H9 (cell line): ENCODE measurements at regions not wholly inside any gene's neighbourhood (a gene's known extent, or its start where the extent isn't known, plus 50 kb on each side); places are given as distances from the start of the nearest gene placed in this dataset.

ENCODE experiments used
- DNase-seq: peaks from one replicate; pipeline ENCODE4 v3.0.0-alpha.2; 2017
- H2AFZ ChIP-seq: one replicate; pipeline ENCODE4 v1.6.1; 2013; ENCODE audit warnings: mild to moderate bottlenecking, low read length, control low read depth, moderate library complexity
- H2AK5ac ChIP-seq: 2 replicates; pipeline ENCODE4 v1.6.1; 2013; ENCODE audit warnings: low read length, control low read depth, mixed read lengths; ENCODE audit not compliant: insufficient read length
- H2BK120ac ChIP-seq: one replicate; pipeline ENCODE4 v1.6.1; 2013; ENCODE audit warnings: low read depth, mild to moderate bottlenecking, low read length, control low read depth, inconsistent platforms; ENCODE audit not compliant: poor library complexity, severe bottlenecking
- H2BK12ac ChIP-seq: 2 replicates; pipeline ENCODE4 v1.6.1; 2013; ENCODE audit warnings: low read length, control low read depth, mixed read lengths, low read depth; ENCODE audit not compliant: insufficient read length
- H2BK15ac ChIP-seq: 2 replicates; pipeline ENCODE4 v1.6.1; 2013; ENCODE audit warnings: low read depth, low read length, control low read depth
- H2BK20ac ChIP-seq: one replicate; pipeline ENCODE4 v1.6.1; 2013; ENCODE audit warnings: low read depth, mild to moderate bottlenecking, low read length, control low read depth, inconsistent platforms; ENCODE audit not compliant: poor library complexity, severe bottlenecking
- H2BK5ac ChIP-seq: 2 replicates; pipeline ENCODE4 v1.6.1; 2013; ENCODE audit warnings: low read length, control low read depth, mixed read lengths; ENCODE audit not compliant: insufficient read length
- H3K14ac ChIP-seq: 2 replicates; pipeline ENCODE4 v1.6.1; 2013; ENCODE audit warnings: low read length, control low read depth; ENCODE audit not compliant: insufficient read depth
- H3K18ac ChIP-seq: 2 replicates; pipeline ENCODE4 v1.6.1; 2013; ENCODE audit warnings: low read depth, mild to moderate bottlenecking, mixed read lengths, low read length, control low read depth; ENCODE audit not compliant: insufficient read length
- H3K23ac ChIP-seq: 2 replicates; pipeline ENCODE4 v1.6.1; 2013; ENCODE audit warnings: low read length, control low read depth, mixed read lengths, low read depth; ENCODE audit not compliant: insufficient read length
- H3K23me2 ChIP-seq: 2 replicates; pipeline ENCODE4 v1.6.1; 2013; ENCODE audit warnings: low read depth, mild to moderate bottlenecking, mixed read lengths, low read length, control low read depth; ENCODE audit not compliant: insufficient read length, poor library complexity, severe bottlenecking
- H3K27ac ChIP-seq: 2 replicates; pipeline ENCODE4 v1.5.1; 2013; ENCODE audit warnings: low read length, control low read depth, mixed read lengths, low read depth; ENCODE audit not compliant: insufficient read length
- H3K27me3 ChIP-seq: 2 replicates; pipeline ENCODE4 v1.6.1; 2013; ENCODE audit warnings: low read length, control low read depth, inconsistent platforms; ENCODE audit not compliant: insufficient read depth
- H3K4ac ChIP-seq: 2 replicates; pipeline ENCODE4 v1.6.1; 2013; ENCODE audit warnings: low read depth, mild to moderate bottlenecking, control low read depth, inconsistent platforms, low read length, moderate library complexity
- H3K4me1 ChIP-seq: 2 replicates; pipeline ENCODE4 v1.6.1; 2013; ENCODE audit warnings: low read length, control low read depth, inconsistent platforms; ENCODE audit not compliant: insufficient read depth
- H3K4me2 ChIP-seq: 2 replicates; pipeline ENCODE4 v1.6.1; 2013; ENCODE audit warnings: low read length, control low read depth, mixed read lengths; ENCODE audit not compliant: insufficient read length, insufficient read depth
- H3K56ac ChIP-seq: 2 replicates; pipeline ENCODE4 v1.6.1; 2013; ENCODE audit warnings: low read depth, mild to moderate bottlenecking, mixed read lengths, low read length, control low read depth; ENCODE audit not compliant: insufficient read length
- H3K79me1 ChIP-seq: 2 replicates; pipeline ENCODE4 v1.6.1; 2013; ENCODE audit warnings: low read depth, mild to moderate bottlenecking, moderate library complexity, low read length, control low read depth, inconsistent platforms; ENCODE audit not compliant: insufficient read depth, poor library complexity, severe bottlenecking
- H3K79me2 ChIP-seq: 2 replicates; pipeline ENCODE4 v1.6.1; 2013; ENCODE audit warnings: low read length, control low read depth, inconsistent platforms; ENCODE audit not compliant: insufficient read depth
- H3K9ac ChIP-seq: 2 replicates; pipeline ENCODE4 v1.6.1; 2013; ENCODE audit warnings: low read length, control low read depth, mixed read lengths; ENCODE audit not compliant: insufficient read length; ENCODE audit errors: extremely low read depth
- H3K9me3 ChIP-seq: one replicate; pipeline ENCODE4 v1.6.1; 2013; ENCODE audit warnings: low read depth, low read length, inconsistent platforms; ENCODE audit not compliant: control insufficient read depth
- H3T11ph ChIP-seq: one replicate; pipeline ENCODE4 v1.6.1; 2013; ENCODE audit warnings: mild to moderate bottlenecking, low read length, control low read depth, inconsistent platforms
- H4K20me1 ChIP-seq: one replicate; pipeline ENCODE4 v1.6.1; 2013; ENCODE audit not compliant: control insufficient read depth, insufficient read length, insufficient read depth
- H4K5ac ChIP-seq: 2 replicates; pipeline ENCODE4 v1.6.1; 2013; ENCODE audit warnings: low read depth, mild to moderate bottlenecking, mixed read lengths, low read length, control low read depth; ENCODE audit not compliant: insufficient read length
- H4K8ac ChIP-seq: replicated peaks from 2 replicates; pipeline ENCODE4 v1.6.1; 2013; ENCODE audit warnings: low read length, control low read depth, mixed read lengths, low read depth; ENCODE audit not compliant: insufficient read length
- H4K91ac ChIP-seq: 2 replicates; pipeline ENCODE4 v1.6.1; 2013; ENCODE audit warnings: low read depth, mild to moderate bottlenecking, moderate library complexity, mixed read lengths, low read length, control low read depth; ENCODE audit not compliant: insufficient read length
- H3K27ac Mint-ChIP-seq, 3 experiments: 2 replicates in 2 of 3; 3 replicates in 1 of 3; pipeline ENCODE4 v1.8.0; 2020 to 2021; ENCODE audit warnings: mixed read lengths in 3 of 3, mild to moderate bottlenecking in 1 of 3, moderate library complexity in 1 of 3
- H3K27me3 Mint-ChIP-seq: 2 replicates; pipeline ENCODE4 v1.8.0; 2021; ENCODE audit warnings: low read depth, mild to moderate bottlenecking, moderate library complexity, mixed read lengths
- H3K36me3 Mint-ChIP-seq, 3 experiments: 2 replicates in 2 of 3; 3 replicates in 1 of 3; pipeline ENCODE4 v1.8.0; 2020 to 2021; ENCODE audit warnings: low read depth in 3 of 3, mixed read lengths in 3 of 3; ENCODE audit not compliant: insufficient read depth in 1 of 3
- H3K4me1 Mint-ChIP-seq, 2 experiments: 2 replicates each; pipeline ENCODE4 v1.8.0; 2020; ENCODE audit warnings: mixed read lengths in 2 of 2
- H3K4me3 Mint-ChIP-seq, 2 experiments: 2 replicates in 1 of 2; 3 replicates in 1 of 2; pipeline ENCODE4 v1.8.0; 2020 to 2021; ENCODE audit warnings: mild to moderate bottlenecking in 2 of 2, mixed read lengths in 2 of 2, moderate library complexity in 1 of 2
- H3K9me3 Mint-ChIP-seq, 2 experiments: 2 replicates in 1 of 2; 3 replicates in 1 of 2; pipeline ENCODE4 v1.8.0; 2020; ENCODE audit warnings: mild to moderate bottlenecking in 2 of 2, mixed read lengths in 2 of 2, moderate library complexity in 1 of 2
- WGBS: extraction: QIAGEN DNeasy Blood & Tissue Kit; methylation state at CpG from one replicate; pipeline ENCODE4 v1.1.7; 2013; ENCODE audit warnings: missing lambda C conversion rate, low lambda C conversion rate, mixed read lengths; ENCODE audit not compliant: insufficient read length; ENCODE audit errors: extremely low coverage; 5-methylcytosine and 5-hydroxymethylcytosine counted together
- TF ChIP-seq, protein P1 (sequence below): fragments of 200-600 bp; sonication (generic); conservative IDR thresholded peaks from 3 replicates; pipeline ENCODE4 v1.8.0; 2021; ENCODE audit warnings: antibody characterized with exemption, mild to moderate bottlenecking

- H2AFZ ChIP-seq = no peak overlapping the region
- Mint-ChIP-seq H3K4me3 (no peak overlapping the region), H3K4me1 (peaks cover 6 to 11% of the 10 kb centered on the region in 2 experiments), H3K9me3 (no peaks in the 10 kb centered on the region), H3K27me3 (no peaks in the 10 kb centered on the region), H3K36me3 (no peaks in the 10 kb centered on the region), H3K27ac (no peak overlapping the region)
- H3K4me1 ChIP-seq = no peaks in the 10 kb centered on the region
- H2AK5ac ChIP-seq = no peak overlapping the region
- H3K4me2 ChIP-seq = no peak overlapping the region
- no peak overlapping the region for H4K8ac ChIP-seq
- H4K91ac ChIP-seq = no peak overlapping the region
- no peak overlapping the region for H3K9ac ChIP-seq
- DNase-seq = no peak
- H3K18ac ChIP-seq = no peak overlapping the region
- H3K27me3 ChIP-seq = no peaks in the 10 kb centered on the region
- H3K23me2 ChIP-seq = no peaks in the 10 kb centered on the region
- no peaks in the 10 kb centered on the region for H4K20me1 ChIP-seq
- no peaks in the 10 kb centered on the region for H3K79me1 ChIP-seq
- H2BK5ac ChIP-seq = no peak overlapping the region
- no CpG with 5 or more reads among the region's 8 CpGs for WGBS
- no peak overlapping the region for H3K23ac ChIP-seq
- TF ChIP-seq, protein P1, sequence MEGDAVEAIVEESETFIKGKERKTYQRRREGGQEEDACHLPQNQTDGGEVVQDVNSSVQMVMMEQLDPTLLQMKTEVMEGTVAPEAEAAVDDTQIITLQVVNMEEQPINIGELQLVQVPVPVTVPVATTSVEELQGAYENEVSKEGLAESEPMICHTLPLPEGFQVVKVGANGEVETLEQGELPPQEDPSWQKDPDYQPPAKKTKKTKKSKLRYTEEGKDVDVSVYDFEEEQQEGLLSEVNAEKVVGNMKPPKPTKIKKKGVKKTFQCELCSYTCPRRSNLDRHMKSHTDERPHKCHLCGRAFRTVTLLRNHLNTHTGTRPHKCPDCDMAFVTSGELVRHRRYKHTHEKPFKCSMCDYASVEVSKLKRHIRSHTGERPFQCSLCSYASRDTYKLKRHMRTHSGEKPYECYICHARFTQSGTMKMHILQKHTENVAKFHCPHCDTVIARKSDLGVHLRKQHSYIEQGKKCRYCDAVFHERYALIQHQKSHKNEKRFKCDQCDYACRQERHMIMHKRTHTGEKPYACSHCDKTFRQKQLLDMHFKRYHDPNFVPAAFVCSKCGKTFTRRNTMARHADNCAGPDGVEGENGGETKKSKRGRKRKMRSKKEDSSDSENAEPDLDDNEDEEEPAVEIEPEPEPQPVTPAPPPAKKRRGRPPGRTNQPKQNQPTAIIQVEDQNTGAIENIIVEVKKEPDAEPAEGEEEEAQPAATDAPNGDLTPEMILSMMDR = no peak
- H2BK120ac ChIP-seq = no peak overlapping the region
- no peak overlapping the region for H3K27ac ChIP-seq
- no peak overlapping the region for H2BK15ac ChIP-seq
- H2BK20ac ChIP-seq = no peak overlapping the region
- H3K4ac ChIP-seq = no peak overlapping the region
- no peak overlapping the region for H2BK12ac ChIP-seq
- H3K14ac ChIP-seq = no peak overlapping the region
- no peak overlapping the region for H3T11ph ChIP-seq
- H4K5ac ChIP-seq = no peak overlapping the region
- H3K79me2 ChIP-seq = no peaks in the 10 kb centered on the region
- no peak overlapping the region for H3K56ac ChIP-seq
- H3K9me3 ChIP-seq = no peaks in the 10 kb centered on the region
These were observed 238.0 kb upstream of the IRX2 start for GRCh38 chr5:2989517-2989916.
